H9 (cell line): ENCODE measurements at regions not wholly inside any gene's neighbourhood (a gene's known extent, or its start where the extent isn't known, plus 50 kb on each side); places are given as distances from the start of the nearest gene placed in this dataset.

Experiments used
- DNase-seq: peaks from one replicate; pipeline ENCODE4 v3.0.0-alpha.2; 2017
- H2AFZ ChIP-seq: one replicate; pipeline ENCODE4 v1.6.1; 2013; ENCODE audit warnings: mild to moderate bottlenecking, low read length, control low read depth, moderate library complexity
- H2AK5ac ChIP-seq: 2 replicates; pipeline ENCODE4 v1.6.1; 2013; ENCODE audit warnings: low read length, control low read depth, mixed read lengths; ENCODE audit not compliant: insufficient read length
- H2BK120ac ChIP-seq: one replicate; pipeline ENCODE4 v1.6.1; 2013; ENCODE audit warnings: low read depth, mild to moderate bottlenecking, low read length, control low read depth, inconsistent platforms; ENCODE audit not compliant: poor library complexity, severe bottlenecking
- H2BK12ac ChIP-seq: 2 replicates; pipeline ENCODE4 v1.6.1; 2013; ENCODE audit warnings: low read length, control low read depth, mixed read lengths, low read depth; ENCODE audit not compliant: insufficient read length
- H2BK15ac ChIP-seq: 2 replicates; pipeline ENCODE4 v1.6.1; 2013; ENCODE audit warnings: low read depth, low read length, control low read depth
- H2BK20ac ChIP-seq: one replicate; pipeline ENCODE4 v1.6.1; 2013; ENCODE audit warnings: low read depth, mild to moderate bottlenecking, low read length, control low read depth, inconsistent platforms; ENCODE audit not compliant: poor library complexity, severe bottlenecking
- H2BK5ac ChIP-seq: 2 replicates; pipeline ENCODE4 v1.6.1; 2013; ENCODE audit warnings: low read length, control low read depth, mixed read lengths; ENCODE audit not compliant: insufficient read length
- H3K14ac ChIP-seq: 2 replicates; pipeline ENCODE4 v1.6.1; 2013; ENCODE audit warnings: low read length, control low read depth; ENCODE audit not compliant: insufficient read depth
- H3K18ac ChIP-seq: 2 replicates; pipeline ENCODE4 v1.6.1; 2013; ENCODE audit warnings: low read depth, mild to moderate bottlenecking, mixed read lengths, low read length, control low read depth; ENCODE audit not compliant: insufficient read length
- H3K23ac ChIP-seq: 2 replicates; pipeline ENCODE4 v1.6.1; 2013; ENCODE audit warnings: low read length, control low read depth, mixed read lengths, low read depth; ENCODE audit not compliant: insufficient read length
- H3K23me2 ChIP-seq: 2 replicates; pipeline ENCODE4 v1.6.1; 2013; ENCODE audit warnings: low read depth, mild to moderate bottlenecking, mixed read lengths, low read length, control low read depth; ENCODE audit not compliant: insufficient read length, poor library complexity, severe bottlenecking
- H3K27ac ChIP-seq: 2 replicates; pipeline ENCODE4 v1.5.1; 2013; ENCODE audit warnings: low read length, control low read depth, mixed read lengths, low read depth; ENCODE audit not compliant: insufficient read length
- H3K27me3 ChIP-seq: 2 replicates; pipeline ENCODE4 v1.6.1; 2013; ENCODE audit warnings: low read length, control low read depth, inconsistent platforms; ENCODE audit not compliant: insufficient read depth
- H3K4ac ChIP-seq: 2 replicates; pipeline ENCODE4 v1.6.1; 2013; ENCODE audit warnings: low read depth, mild to moderate bottlenecking, control low read depth, inconsistent platforms, low read length, moderate library complexity
- H3K4me1 ChIP-seq: 2 replicates; pipeline ENCODE4 v1.6.1; 2013; ENCODE audit warnings: low read length, control low read depth, inconsistent platforms; ENCODE audit not compliant: insufficient read depth
- H3K4me2 ChIP-seq: 2 replicates; pipeline ENCODE4 v1.6.1; 2013; ENCODE audit warnings: low read length, control low read depth, mixed read lengths; ENCODE audit not compliant: insufficient read length, insufficient read depth
- H3K56ac ChIP-seq: 2 replicates; pipeline ENCODE4 v1.6.1; 2013; ENCODE audit warnings: low read depth, mild to moderate bottlenecking, mixed read lengths, low read length, control low read depth; ENCODE audit not compliant: insufficient read length
- H3K79me1 ChIP-seq: 2 replicates; pipeline ENCODE4 v1.6.1; 2013; ENCODE audit warnings: low read depth, mild to moderate bottlenecking, moderate library complexity, low read length, control low read depth, inconsistent platforms; ENCODE audit not compliant: insufficient read depth, poor library complexity, severe bottlenecking
- H3K79me2 ChIP-seq: 2 replicates; pipeline ENCODE4 v1.6.1; 2013; ENCODE audit warnings: low read length, control low read depth, inconsistent platforms; ENCODE audit not compliant: insufficient read depth
- H3K9ac ChIP-seq: 2 replicates; pipeline ENCODE4 v1.6.1; 2013; ENCODE audit warnings: low read length, control low read depth, mixed read lengths; ENCODE audit not compliant: insufficient read length; ENCODE audit errors: extremely low read depth
- H3K9me3 ChIP-seq: one replicate; pipeline ENCODE4 v1.6.1; 2013; ENCODE audit warnings: low read depth, low read length, inconsistent platforms; ENCODE audit not compliant: control insufficient read depth
- H3T11ph ChIP-seq: one replicate; pipeline ENCODE4 v1.6.1; 2013; ENCODE audit warnings: mild to moderate bottlenecking, low read length, control low read depth, inconsistent platforms
- H4K20me1 ChIP-seq: one replicate; pipeline ENCODE4 v1.6.1; 2013; ENCODE audit not compliant: control insufficient read depth, insufficient read length, insufficient read depth
- H4K5ac ChIP-seq: 2 replicates; pipeline ENCODE4 v1.6.1; 2013; ENCODE audit warnings: low read depth, mild to moderate bottlenecking, mixed read lengths, low read length, control low read depth; ENCODE audit not compliant: insufficient read length
- H4K8ac ChIP-seq: replicated peaks from 2 replicates; pipeline ENCODE4 v1.6.1; 2013; ENCODE audit warnings: low read length, control low read depth, mixed read lengths, low read depth; ENCODE audit not compliant: insufficient read length
- H4K91ac ChIP-seq: 2 replicates; pipeline ENCODE4 v1.6.1; 2013; ENCODE audit warnings: low read depth, mild to moderate bottlenecking, moderate library complexity, mixed read lengths, low read length, control low read depth; ENCODE audit not compliant: insufficient read length
- H3K27ac Mint-ChIP-seq, 3 experiments: 2 replicates in 2 of 3; 3 replicates in 1 of 3; pipeline ENCODE4 v1.8.0; 2020 to 2021; ENCODE audit warnings: mixed read lengths in 3 of 3, mild to moderate bottlenecking in 1 of 3, moderate library complexity in 1 of 3
- H3K27me3 Mint-ChIP-seq: 2 replicates; pipeline ENCODE4 v1.8.0; 2021; ENCODE audit warnings: low read depth, mild to moderate bottlenecking, moderate library complexity, mixed read lengths
- H3K36me3 Mint-ChIP-seq, 3 experiments: 2 replicates in 2 of 3; 3 replicates in 1 of 3; pipeline ENCODE4 v1.8.0; 2020 to 2021; ENCODE audit warnings: low read depth in 3 of 3, mixed read lengths in 3 of 3; ENCODE audit not compliant: insufficient read depth in 1 of 3
- H3K4me1 Mint-ChIP-seq, 2 experiments: 2 replicates each; pipeline ENCODE4 v1.8.0; 2020; ENCODE audit warnings: mixed read lengths in 2 of 2
- H3K4me3 Mint-ChIP-seq, 2 experiments: 2 replicates in 1 of 2; 3 replicates in 1 of 2; pipeline ENCODE4 v1.8.0; 2020 to 2021; ENCODE audit warnings: mild to moderate bottlenecking in 2 of 2, mixed read lengths in 2 of 2, moderate library complexity in 1 of 2
- H3K9me3 Mint-ChIP-seq, 2 experiments: 2 replicates in 1 of 2; 3 replicates in 1 of 2; pipeline ENCODE4 v1.8.0; 2020; ENCODE audit warnings: mild to moderate bottlenecking in 2 of 2, mixed read lengths in 2 of 2, moderate library complexity in 1 of 2
- WGBS: extraction: QIAGEN DNeasy Blood & Tissue Kit; methylation state at CpG from one replicate; pipeline ENCODE4 v1.1.7; 2013; ENCODE audit warnings: missing lambda C conversion rate, low lambda C conversion rate, mixed read lengths; ENCODE audit not compliant: insufficient read length; ENCODE audit errors: extremely low coverage; 5-methylcytosine and 5-hydroxymethylcytosine counted together
- TF ChIP-seq, protein P1 (sequence below): fragments of 200-600 bp; sonication (generic); conservative IDR thresholded peaks from 3 replicates; pipeline ENCODE4 v1.8.0; 2021; ENCODE audit warnings: antibody characterized with exemption, mild to moderate bottlenecking

GRCh38 chr7:82696631-82697030, 253.1 kb upstream of the CACNA2D1 start:
- no peak overlapping the region for H3K23ac ChIP-seq
- no peaks in the 10 kb centered on the region for H3K23me2 ChIP-seq
- H4K20me1 ChIP-seq = no peaks in the 10 kb centered on the region
- H3K9ac ChIP-seq = no peak overlapping the region
- no peak overlapping the region for H3K27ac ChIP-seq
- H2BK120ac ChIP-seq = no peak overlapping the region
- H2BK15ac ChIP-seq = no peak overlapping the region
- no peak overlapping the region for H2AK5ac ChIP-seq
- no peaks in the 10 kb centered on the region for H3K27me3 ChIP-seq
- Mint-ChIP-seq H3K4me1 (peaks cover 6 to 11% of the 10 kb centered on the region in 2 experiments), H3K9me3 (no peaks in the 10 kb centered on the region), H3K36me3 (no peaks in the 10 kb centered on the region), H3K4me3 (no peak overlapping the region), H3K27me3 (no peaks in the 10 kb centered on the region), H3K27ac (no peak overlapping the region)
- H3K9me3 ChIP-seq = no peaks in the 10 kb centered on the region
- no CpG with 5 or more reads among the region's 3 CpGs for WGBS
- no peak overlapping the region for H2BK5ac ChIP-seq
- H3K56ac ChIP-seq = no peak overlapping the region
- H4K91ac ChIP-seq = no peak overlapping the region
- H3K79me2 ChIP-seq = no peaks in the 10 kb centered on the region
- H3K79me1 ChIP-seq = no peaks in the 10 kb centered on the region
- no peak overlapping the region for H2BK20ac ChIP-seq
- no peak overlapping the region for H4K5ac ChIP-seq
- DNase-seq = no peak
- H3K4me1 ChIP-seq = no peaks in the 10 kb centered on the region; the same call in 1 of the 2 replicates
- TF ChIP-seq, protein P1, sequence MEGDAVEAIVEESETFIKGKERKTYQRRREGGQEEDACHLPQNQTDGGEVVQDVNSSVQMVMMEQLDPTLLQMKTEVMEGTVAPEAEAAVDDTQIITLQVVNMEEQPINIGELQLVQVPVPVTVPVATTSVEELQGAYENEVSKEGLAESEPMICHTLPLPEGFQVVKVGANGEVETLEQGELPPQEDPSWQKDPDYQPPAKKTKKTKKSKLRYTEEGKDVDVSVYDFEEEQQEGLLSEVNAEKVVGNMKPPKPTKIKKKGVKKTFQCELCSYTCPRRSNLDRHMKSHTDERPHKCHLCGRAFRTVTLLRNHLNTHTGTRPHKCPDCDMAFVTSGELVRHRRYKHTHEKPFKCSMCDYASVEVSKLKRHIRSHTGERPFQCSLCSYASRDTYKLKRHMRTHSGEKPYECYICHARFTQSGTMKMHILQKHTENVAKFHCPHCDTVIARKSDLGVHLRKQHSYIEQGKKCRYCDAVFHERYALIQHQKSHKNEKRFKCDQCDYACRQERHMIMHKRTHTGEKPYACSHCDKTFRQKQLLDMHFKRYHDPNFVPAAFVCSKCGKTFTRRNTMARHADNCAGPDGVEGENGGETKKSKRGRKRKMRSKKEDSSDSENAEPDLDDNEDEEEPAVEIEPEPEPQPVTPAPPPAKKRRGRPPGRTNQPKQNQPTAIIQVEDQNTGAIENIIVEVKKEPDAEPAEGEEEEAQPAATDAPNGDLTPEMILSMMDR = no peak
- no peak overlapping the region for H3T11ph ChIP-seq
- H2AFZ ChIP-seq = peak overlapping the region; percentile 23
- H4K8ac ChIP-seq = no peak overlapping the region
- no peak overlapping the region for H3K4ac ChIP-seq
- H2BK12ac ChIP-seq = no peak overlapping the region
- H3K18ac ChIP-seq = no peak overlapping the region
- no peak overlapping the region for H3K4me2 ChIP-seq
- H3K14ac ChIP-seq = no peak overlapping the region
